Liver (tissue), 8 donors: ENCODE measurements at regions not wholly inside any gene's neighbourhood (a gene's known extent, or its start where the extent isn't known, plus 50 kb on each side); places are given as distances from the start of the nearest gene placed in this dataset.

Experiments used
- DNase-seq: peaks from one replicate; pipeline ENCODE4 v3.0.0-alpha.2; 2017; ENCODE audit warnings: low spot score
- H3K27ac ChIP-seq, 2 donors: one replicate each; pipeline ENCODE4 v1.7.0; 2013; ENCODE audit warnings: inconsistent platforms in 2 of 2, low read length in 2 of 2, control low read depth in 1 of 2, low read depth in 1 of 2, mild to moderate bottlenecking in 1 of 2
- H3K27me3 ChIP-seq, 4 donors: one replicate each; pipeline versions ENCODE4 v1.6.1 to v1.7.0; 2013; ENCODE audit warnings: low read length in 3 of 4, inconsistent platforms in 1 of 4, mild to moderate bottlenecking in 1 of 4, moderate library complexity in 1 of 4; ENCODE audit not compliant: control insufficient read depth in 4 of 4, insufficient read depth in 4 of 4
- H3K36me3 ChIP-seq, 4 donors: one replicate each; pipeline versions ENCODE4 v1.6.1 to v1.7.0; 2013; ENCODE audit warnings: low read length in 3 of 4, mild to moderate bottlenecking in 3 of 4, low read depth in 1 of 4, moderate library complexity in 1 of 4; ENCODE audit not compliant: control insufficient read depth in 4 of 4, insufficient read depth in 3 of 4
- H3K4me1 ChIP-seq, 4 donors: one replicate each; pipeline versions ENCODE4 v1.6.1 to v1.7.0; 2013; ENCODE audit warnings: low read length in 3 of 4, mild to moderate bottlenecking in 3 of 4, moderate library complexity in 1 of 4; ENCODE audit not compliant: control insufficient read depth in 4 of 4, insufficient read depth in 4 of 4
- H3K4me3 ChIP-seq, 3 donors: one replicate each; pipeline versions ENCODE4 v1.6.1 to v1.7.0; 2013; ENCODE audit warnings: low read length in 3 of 3, control low read depth in 1 of 3, low read depth in 1 of 3, mild to moderate bottlenecking in 1 of 3
- H3K9ac ChIP-seq, 2 donors: one replicate each; pipeline ENCODE4 v1.7.0; 2013; ENCODE audit warnings: low read length in 2 of 2, mild to moderate bottlenecking in 2 of 2, moderate library complexity in 2 of 2, control low read depth in 1 of 2, low read depth in 1 of 2
- H3K9me3 ChIP-seq, 4 donors: one replicate each; pipeline versions ENCODE4 v1.6.1 to v1.7.0; 2013; ENCODE audit warnings: low read length in 3 of 4; ENCODE audit not compliant: control insufficient read depth in 4 of 4
- GABPA ChIP-seq, 2 donors: IDR thresholded peaks in 1 of 2; conservative IDR thresholded peaks in 1 of 2; 2 replicates each; pipeline ENCODE4 v1.6.1; 2016; ENCODE audit warnings: antibody characterized with exemption in 2 of 2, mild to moderate bottlenecking in 1 of 2, moderate library complexity in 1 of 2
- NR2F2 ChIP-seq: IDR thresholded peaks from 2 replicates; pipeline ENCODE4 v1.6.1; 2016; ENCODE audit warnings: antibody characterized with exemption
- RAD21 ChIP-seq, 2 donors: IDR thresholded peaks; 2 replicates each; pipeline ENCODE4 v1.6.1; 2016; ENCODE audit warnings: antibody characterized with exemption in 2 of 2, mild to moderate bottlenecking in 2 of 2
- RXRA ChIP-seq, 2 donors: IDR thresholded peaks; 2 replicates each; pipeline ENCODE4 v1.6.1; 2017 to 2018; ENCODE audit warnings: antibody characterized with exemption in 2 of 2, mild to moderate bottlenecking in 1 of 2
- TAF1 ChIP-seq: conservative IDR thresholded peaks from 2 replicates; pipeline ENCODE4 v1.6.1; 2016; ENCODE audit warnings: antibody characterized with exemption, mild to moderate bottlenecking
- YY1 ChIP-seq: IDR thresholded peaks from 2 replicates; pipeline ENCODE4 v1.6.1; 2016; ENCODE audit warnings: antibody characterized with exemption, mild to moderate bottlenecking
- WGBS: extraction: QIAGEN DNeasy Blood & Tissue Kit; methylation state at CpG from one replicate; pipeline ENCODE4 v1.1.7; 2013; 5-methylcytosine and 5-hydroxymethylcytosine counted together
- TF ChIP-seq, protein P1 (sequence below): IDR thresholded peaks from 2 replicates; pipeline ENCODE4 v1.6.1; 2016; ENCODE audit warnings: antibody characterized with exemption
- TF ChIP-seq, protein P2 (sequence below): fragments of 150-350 bp; IDR thresholded peaks from 2 replicates; pipeline ENCODE4 v1.5.1; 2017; ENCODE audit warnings: improper control_type of control experiment, low read depth, low read length; ENCODE audit not compliant: missing input control
- TF ChIP-seq, protein P3 (sequence below): IDR thresholded peaks from 2 replicates; pipeline ENCODE4 v1.6.1; 2016; ENCODE audit warnings: antibody characterized with exemption
- donor health status: healthy.
- donor health status: healthy.
- donor health status: healthy.
- donor health status: healthy.
- donor health status: healthy.

DNA sequence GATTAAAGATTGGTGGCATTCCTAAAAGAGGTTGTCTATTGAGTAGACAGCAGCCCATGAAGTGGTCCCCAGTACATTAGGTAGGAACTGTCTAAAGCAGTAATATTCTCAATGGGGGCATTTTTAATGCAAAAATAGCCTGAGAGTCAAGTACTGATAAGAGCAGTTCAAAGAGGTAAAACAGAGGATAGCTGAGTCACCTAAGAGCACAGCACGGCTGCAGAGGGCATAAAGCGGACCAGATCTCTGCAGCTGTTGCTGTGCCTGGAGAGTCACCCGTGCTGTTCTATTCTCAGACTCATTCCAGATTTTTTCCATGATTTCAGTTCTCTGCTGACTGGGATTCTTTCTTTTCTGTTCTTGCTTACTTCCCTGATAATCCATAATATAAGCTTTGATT, 313.2 kb downstream of the OLFM3 start:
- 52% methylated on average over 3 of the region's 3 CpGs for WGBS
- Histone ChIP-seq H3K36me3 (no peaks in the 10 kb centered on the region), H3K4me3 (no peak overlapping the region), H3K27ac (no peak overlapping the region), H3K4me1 (no peaks in the 10 kb centered on the region), H3K9me3 (no peaks in the 10 kb centered on the region), H3K9ac (no peak overlapping the region), H3K27me3 (no peaks in the 10 kb centered on the region)
- DNase-seq = no peak
- TF ChIP-seq, protein P1, sequence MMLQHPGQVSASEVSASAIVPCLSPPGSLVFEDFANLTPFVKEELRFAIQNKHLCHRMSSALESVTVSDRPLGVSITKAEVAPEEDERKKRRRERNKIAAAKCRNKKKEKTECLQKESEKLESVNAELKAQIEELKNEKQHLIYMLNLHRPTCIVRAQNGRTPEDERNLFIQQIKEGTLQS = no peak
- TF ChIP-seq NR2F2 (no peak), RXRA (IDR thresholded peaks at IDR 0.05) (no peak)
- TF ChIP-seq, protein P2, sequence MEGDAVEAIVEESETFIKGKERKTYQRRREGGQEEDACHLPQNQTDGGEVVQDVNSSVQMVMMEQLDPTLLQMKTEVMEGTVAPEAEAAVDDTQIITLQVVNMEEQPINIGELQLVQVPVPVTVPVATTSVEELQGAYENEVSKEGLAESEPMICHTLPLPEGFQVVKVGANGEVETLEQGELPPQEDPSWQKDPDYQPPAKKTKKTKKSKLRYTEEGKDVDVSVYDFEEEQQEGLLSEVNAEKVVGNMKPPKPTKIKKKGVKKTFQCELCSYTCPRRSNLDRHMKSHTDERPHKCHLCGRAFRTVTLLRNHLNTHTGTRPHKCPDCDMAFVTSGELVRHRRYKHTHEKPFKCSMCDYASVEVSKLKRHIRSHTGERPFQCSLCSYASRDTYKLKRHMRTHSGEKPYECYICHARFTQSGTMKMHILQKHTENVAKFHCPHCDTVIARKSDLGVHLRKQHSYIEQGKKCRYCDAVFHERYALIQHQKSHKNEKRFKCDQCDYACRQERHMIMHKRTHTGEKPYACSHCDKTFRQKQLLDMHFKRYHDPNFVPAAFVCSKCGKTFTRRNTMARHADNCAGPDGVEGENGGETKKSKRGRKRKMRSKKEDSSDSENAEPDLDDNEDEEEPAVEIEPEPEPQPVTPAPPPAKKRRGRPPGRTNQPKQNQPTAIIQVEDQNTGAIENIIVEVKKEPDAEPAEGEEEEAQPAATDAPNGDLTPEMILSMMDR = no peak

DNA sequence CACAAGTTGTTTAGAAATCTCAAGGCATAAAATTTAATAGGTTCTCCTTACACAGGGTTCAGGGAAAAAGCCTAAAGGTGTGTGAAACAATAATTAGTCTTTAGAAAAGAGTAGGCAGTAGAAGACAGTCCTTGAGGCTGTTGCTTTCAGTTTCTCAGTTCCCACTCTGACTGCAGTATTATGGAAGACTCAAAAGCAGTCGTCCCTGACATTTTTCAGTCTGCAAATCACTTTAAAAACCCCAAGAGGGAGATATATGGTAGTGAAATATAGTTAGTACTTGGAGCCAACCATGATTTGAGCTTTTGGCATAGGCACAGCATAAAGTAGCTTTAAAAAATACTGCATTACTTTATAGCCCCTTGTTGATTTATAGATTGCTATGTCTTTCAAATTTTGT, 299.7 kb downstream of the OLFM3 start:
- H3K36me3 ChIP-seq = no peaks in the 10 kb centered on the region
- WGBS = 10% methylated on average over 1 of the region's 1 CpG
- TF ChIP-seq TAF1 (no peak), GABPA (IDR thresholded peaks at IDR 0.05 in 1 of 2, conservative IDR thresholded peaks at IDR 0.05 in 1 of 2) (no peak), RAD21 (IDR thresholded peaks at IDR 0.05) (no peak)
- TF ChIP-seq, protein P2 = no peak
- no peaks in the 10 kb centered on the region for H3K9me3 ChIP-seq
- no peak for DNase-seq
- H3K27me3 ChIP-seq = no peaks in the 10 kb centered on the region
- no peak overlapping the region for H3K4me3 ChIP-seq
- H3K9ac ChIP-seq = no peak overlapping the region
- no peak overlapping the region for H3K27ac ChIP-seq
- H3K4me1 ChIP-seq = no peaks in the 10 kb centered on the region

DNA sequence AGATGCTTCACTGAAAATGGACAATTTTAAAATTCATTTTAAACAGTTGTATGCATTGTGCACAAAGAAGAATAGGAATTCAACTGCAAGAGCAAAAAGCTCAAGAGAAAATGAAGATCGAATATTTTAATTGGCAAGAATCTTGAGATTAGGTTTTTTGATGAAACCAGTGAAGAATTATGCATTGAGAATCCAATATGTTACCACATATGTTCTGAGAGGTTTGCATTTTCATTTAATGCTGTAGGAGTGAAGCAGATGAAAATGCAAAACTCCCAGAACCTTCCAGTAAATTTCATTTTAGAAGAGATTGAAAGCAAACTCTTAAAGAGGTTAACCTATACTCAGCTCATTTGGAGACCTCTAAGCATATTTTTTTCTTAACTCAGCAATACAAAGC, 298.0 kb downstream of the OLFM3 start:
- Histone ChIP-seq H3K9me3 (no peaks in the 10 kb centered on the region), H3K9ac (no peak overlapping the region), H3K36me3 (no peaks in the 10 kb centered on the region), H3K4me3 (no peak overlapping the region), H3K27ac (no peak overlapping the region), H3K4me1 (no peaks in the 10 kb centered on the region), H3K27me3 (no peaks in the 10 kb centered on the region)
- TF ChIP-seq, protein P3, sequence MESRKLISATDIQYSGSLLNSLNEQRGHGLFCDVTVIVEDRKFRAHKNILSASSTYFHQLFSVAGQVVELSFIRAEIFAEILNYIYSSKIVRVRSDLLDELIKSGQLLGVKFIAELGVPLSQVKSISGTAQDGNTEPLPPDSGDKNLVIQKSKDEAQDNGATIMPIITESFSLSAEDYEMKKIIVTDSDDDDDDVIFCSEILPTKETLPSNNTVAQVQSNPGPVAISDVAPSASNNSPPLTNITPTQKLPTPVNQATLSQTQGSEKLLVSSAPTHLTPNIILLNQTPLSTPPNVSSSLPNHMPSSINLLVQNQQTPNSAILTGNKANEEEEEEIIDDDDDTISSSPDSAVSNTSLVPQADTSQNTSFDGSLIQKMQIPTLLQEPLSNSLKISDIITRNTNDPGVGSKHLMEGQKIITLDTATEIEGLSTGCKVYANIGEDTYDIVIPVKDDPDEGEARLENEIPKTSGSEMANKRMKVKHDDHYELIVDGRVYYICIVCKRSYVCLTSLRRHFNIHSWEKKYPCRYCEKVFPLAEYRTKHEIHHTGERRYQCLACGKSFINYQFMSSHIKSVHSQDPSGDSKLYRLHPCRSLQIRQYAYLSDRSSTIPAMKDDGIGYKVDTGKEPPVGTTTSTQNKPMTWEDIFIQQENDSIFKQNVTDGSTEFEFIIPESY = no peak
- TF ChIP-seq YY1 (no peak), RAD21 (IDR thresholded peaks at IDR 0.05) (no peak)
- WGBS = 71% methylated on average over 1 of the region's 1 CpG
- DNase-seq = no peak
